ENCODE measurements at regions not wholly inside any gene's neighbourhood (a gene's known extent, or its start where the extent isn't known, plus 50 kb on each side); places are given as distances from the start of the nearest gene placed in this dataset.

- DNase-seq (no peak), ATAC-seq (no peak)
- H3K36me3 ChIP-seq: no peaks in the 10 kb centered on the region
- no peak overlapping the region for H3K4me3 ChIP-seq
- TF ChIP-seq CTCF (IDR thresholded peaks at IDR 0.05) (no peak), POLR2A (IDR thresholded peaks at IDR 0.05) (no peak)
- H3K9me3 ChIP-seq: no peaks in the 10 kb centered on the region
- H3K27me3 ChIP-seq: no peaks in the 10 kb centered on the region
- intact Hi-C loops (cut with DNase I): no loop called here
- 45% methylated on average over 6 of the region's 6 CpGs for WGBS (ENCODE audit: insufficient coverage, low coverage, low lambda C conversion rate, missing lambda C conversion rate)
- peaks cover 0 to 24% (median 9%) of the 10 kb centered on the region in 4 donors for H3K4me1 ChIP-seq
- H3K27ac ChIP-seq: no peak overlapping the region
Measured at GRCh38 chr2:15761056-15761455, 169.4 kb downstream of the DDX1 start.

GRCh38 chr2:15761910-15762309 is 170.2 kb downstream of the DDX1 start:
- Histone ChIP-seq H3K9me3 (no peaks in the 10 kb centered on the region), H3K4me3 (no peak overlapping the region), H3K27me3 (no peaks in the 10 kb centered on the region), H3K36me3 (no peaks in the 10 kb centered on the region), H3K4me1 (peaks cover 0 to 31% (median 12%) of the 10 kb centered on the region in 4 donors), H3K27ac (no peak overlapping the region)
- WGBS (ENCODE audit: insufficient coverage, low coverage, low lambda C conversion rate, missing lambda C conversion rate): 66% methylated on average over 3 of the region's 3 CpGs
- DNase-seq (no peak), ATAC-seq (no peak)
- intact Hi-C loops (cut with DNase I): no loop called here
- no peak for TF ChIP-seq POLR2A (IDR thresholded peaks at IDR 0.05)
- no peak for TF ChIP-seq CTCF (IDR thresholded peaks at IDR 0.05)

- no peak overlapping the region for H3K4me3 ChIP-seq
- H3K27me3 ChIP-seq: no peaks in the 10 kb centered on the region
- ATAC-seq (peak; percentile 55 to 69 (median 61)), DNase-seq (peak in 1 of 3 donors; percentile 65)
- H3K9me3 ChIP-seq: no peaks in the 10 kb centered on the region
- no peaks in the 10 kb centered on the region for H3K36me3 ChIP-seq
- H3K4me1 ChIP-seq: peaks cover 0 to 37% (median 15%) of the 10 kb centered on the region in 4 donors
- intact Hi-C loops (cut with DNase I): no loop called here
- H3K27ac ChIP-seq: no peak overlapping the region
- 63% methylated on average over 2 of the region's 3 CpGs for WGBS (ENCODE audit: insufficient coverage, low coverage, low lambda C conversion rate, missing lambda C conversion rate)
- TF ChIP-seq CTCF (IDR thresholded peaks at IDR 0.05) (no peak), POLR2A (IDR thresholded peaks at IDR 0.05) (no peak)
Measured at GRCh38 chr2:15762449-15762848, 170.8 kb downstream of the DDX1 start.

- no peak for TF ChIP-seq POLR2A (IDR thresholded peaks at IDR 0.05)
- no peak for TF ChIP-seq CTCF (IDR thresholded peaks at IDR 0.05)
- ATAC-seq: no peak
- peaks cover 0 to 45% (median 19%) of the 10 kb centered on the region in 4 donors for H3K4me1 ChIP-seq
- H3K27me3 ChIP-seq: no peaks in the 10 kb centered on the region
- H3K36me3 ChIP-seq: no peaks in the 10 kb centered on the region
- intact Hi-C loops (cut with DNase I): no loop called here
- H3K27ac ChIP-seq: no peak overlapping the region
- WGBS (ENCODE audit: insufficient coverage, low coverage, low lambda C conversion rate, missing lambda C conversion rate): 94% methylated on average over 6 of the region's 19 CpGs
- no peak overlapping the region for H3K4me3 ChIP-seq
- DNase-seq: no peak
- no peaks in the 10 kb centered on the region for H3K9me3 ChIP-seq
Measured at GRCh38 chr2:15763106-15763821, 171.6 kb downstream of the DDX1 start.

All from right lobe of liver (tissue), 6 donors.